ENCODE measurements at regions not wholly inside any gene's neighbourhood (a gene's known extent, or its start where the extent isn't known, plus 50 kb on each side); places are given as distances from the start of the nearest gene placed in this dataset.
"Not testable (repeated sequence)": the region's sequence is repeated elsewhere in the genome, so short reads cannot be mapped to it uniquely, and the experiment has no call there.

DNA sequence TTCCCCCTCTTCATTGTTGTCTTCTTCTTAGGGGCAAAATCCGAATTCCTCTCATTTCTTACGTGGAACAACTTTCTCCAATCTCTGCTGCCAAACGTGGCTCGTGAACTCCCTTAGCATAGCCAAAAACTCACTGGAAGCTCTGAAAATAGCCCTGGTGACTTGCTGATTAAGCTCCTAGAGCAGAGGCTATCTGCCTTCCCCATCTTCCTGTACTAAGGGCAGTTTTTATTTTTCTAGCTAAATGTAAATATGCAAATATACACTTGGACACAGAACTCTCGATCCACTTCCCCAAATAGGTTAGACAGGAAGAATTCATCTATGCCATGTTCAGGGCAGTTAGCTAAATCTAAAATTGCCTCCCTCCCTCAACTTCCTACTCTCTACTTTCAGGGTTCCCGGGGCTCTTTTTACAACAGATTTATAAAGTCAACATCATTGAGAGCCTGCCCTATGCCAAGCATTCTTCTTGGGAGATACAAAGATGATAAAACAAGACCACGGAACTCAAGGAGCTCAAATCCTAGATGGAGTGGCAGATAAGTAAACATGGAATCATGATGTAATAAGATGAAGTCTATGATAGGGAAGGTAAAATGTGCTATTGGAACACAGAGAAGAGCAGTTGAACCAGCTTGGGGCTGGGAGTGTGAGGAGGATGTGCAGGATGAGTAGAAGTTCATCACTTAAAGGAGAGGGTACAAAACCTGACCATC lies 59.4 kb upstream of the FMOD start:
- no peaks in the 10 kb centered on the region for H3K9me3 ChIP-seq
- peaks cover 0 to 5% of the 10 kb centered on the region in 2 donors for H3K4me1 ChIP-seq
- H3K4me3 ChIP-seq, result no peak overlapping the region
- TF ChIP-seq POLR2A (IDR thresholded peaks at IDR 0.05) (no peak), POLR2AphosphoS5 (IDR thresholded peaks at IDR 0.05) (no peak)
- TF ChIP-seq, protein P1, sequence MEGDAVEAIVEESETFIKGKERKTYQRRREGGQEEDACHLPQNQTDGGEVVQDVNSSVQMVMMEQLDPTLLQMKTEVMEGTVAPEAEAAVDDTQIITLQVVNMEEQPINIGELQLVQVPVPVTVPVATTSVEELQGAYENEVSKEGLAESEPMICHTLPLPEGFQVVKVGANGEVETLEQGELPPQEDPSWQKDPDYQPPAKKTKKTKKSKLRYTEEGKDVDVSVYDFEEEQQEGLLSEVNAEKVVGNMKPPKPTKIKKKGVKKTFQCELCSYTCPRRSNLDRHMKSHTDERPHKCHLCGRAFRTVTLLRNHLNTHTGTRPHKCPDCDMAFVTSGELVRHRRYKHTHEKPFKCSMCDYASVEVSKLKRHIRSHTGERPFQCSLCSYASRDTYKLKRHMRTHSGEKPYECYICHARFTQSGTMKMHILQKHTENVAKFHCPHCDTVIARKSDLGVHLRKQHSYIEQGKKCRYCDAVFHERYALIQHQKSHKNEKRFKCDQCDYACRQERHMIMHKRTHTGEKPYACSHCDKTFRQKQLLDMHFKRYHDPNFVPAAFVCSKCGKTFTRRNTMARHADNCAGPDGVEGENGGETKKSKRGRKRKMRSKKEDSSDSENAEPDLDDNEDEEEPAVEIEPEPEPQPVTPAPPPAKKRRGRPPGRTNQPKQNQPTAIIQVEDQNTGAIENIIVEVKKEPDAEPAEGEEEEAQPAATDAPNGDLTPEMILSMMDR (IDR thresholded peaks at IDR 0.05), result no peak
- intact Hi-C loops (cut with DNase I; ENCODE audit: low total_unique reads), result no loop called here
- DNase-seq (ENCODE audit: low spot score in 2 of 2), result no peak
- H3K36me3 ChIP-seq, result no peaks in the 10 kb centered on the region
- H3K27ac ChIP-seq, result peak overlapping the region; percentile 64 to 88
- H3K27me3 ChIP-seq, result no peaks in the 10 kb centered on the region

DNA sequence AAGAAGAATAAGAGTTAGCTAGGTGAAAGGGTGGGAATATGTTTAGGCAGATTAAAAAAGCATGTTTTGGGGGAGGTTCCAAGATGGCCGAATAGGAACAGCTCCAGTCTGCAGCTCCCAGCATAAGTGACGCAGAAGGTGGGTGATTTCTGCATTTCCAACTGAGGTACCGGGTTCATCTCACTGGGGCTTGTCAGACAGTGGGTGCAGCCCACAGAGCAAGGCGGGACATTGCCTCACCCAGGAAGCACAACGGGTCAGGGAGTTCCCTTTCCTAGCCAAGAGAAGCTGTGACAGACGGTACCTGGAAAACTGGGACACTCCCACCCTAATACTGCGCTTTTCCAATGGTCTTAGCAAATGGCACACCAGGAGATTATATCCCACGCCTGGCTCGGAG lies 60.5 kb upstream of the FMOD start:
- H3K4me3 ChIP-seq; H3K4me1 ChIP-seq; DNase-seq (ENCODE audit: low spot score in 2 of 2); intact Hi-C loops (cut with DNase I; ENCODE audit: low total_unique reads); H3K27me3 ChIP-seq; H3K36me3 ChIP-seq; H3K27ac ChIP-seq; H3K9me3 ChIP-seq: not testable (repeated sequence)

DNA sequence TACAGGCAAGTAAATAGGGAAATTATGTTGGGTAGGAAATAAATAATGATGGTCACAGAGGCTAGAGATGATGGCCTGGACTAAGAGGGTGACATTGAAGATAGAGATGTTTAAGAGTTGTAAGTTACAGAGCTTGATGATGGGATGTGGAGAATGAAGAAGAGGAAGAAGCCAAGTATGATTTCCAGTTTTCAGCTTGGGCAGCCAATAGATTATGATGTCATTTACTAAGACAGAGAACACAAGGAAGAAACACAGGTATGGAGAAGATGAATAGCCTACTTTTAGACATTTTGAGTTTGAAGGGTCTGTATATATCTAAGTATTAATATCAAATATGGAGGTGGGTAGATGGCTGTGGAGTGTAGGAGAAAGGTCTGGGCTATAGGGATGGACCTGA lies 56.0 kb upstream of the PRELP start:
- Histone ChIP-seq H3K27ac (no peak overlapping the region), H3K9me3 (no peaks in the 10 kb centered on the region), H3K36me3 (no peaks in the 10 kb centered on the region), H3K27me3 (no peaks in the 10 kb centered on the region), H3K4me3 (no peak overlapping the region), H3K4me1 (no peaks in the 10 kb centered on the region)
- no peak for TF ChIP-seq POLR2A (IDR thresholded peaks at IDR 0.05)
- DNase-seq (ENCODE audit: low spot score in 2 of 2), result no peak
- intact Hi-C loops (cut with DNase I; ENCODE audit: low total_unique reads), result no loop called here

DNA sequence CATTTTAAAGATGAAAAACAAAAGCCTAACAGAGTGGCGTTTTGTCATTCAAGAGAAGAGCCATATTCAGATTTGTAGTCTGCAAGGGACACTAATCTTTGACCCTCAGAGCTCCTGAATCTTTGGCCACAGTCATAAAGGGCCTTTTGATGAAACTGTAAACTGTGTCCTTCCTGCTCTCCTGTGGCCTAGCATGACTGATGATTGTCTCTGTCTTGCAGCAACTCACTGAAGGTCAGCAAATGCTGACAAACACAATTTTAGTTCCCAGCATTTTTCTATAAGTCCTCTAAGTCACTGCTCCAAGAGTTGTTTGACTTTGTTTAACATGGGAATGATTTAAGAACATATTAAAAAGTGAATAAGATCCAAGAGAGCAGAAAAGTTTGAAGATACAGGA lies 55.3 kb upstream of the PRELP start:
- Histone ChIP-seq H3K9me3 (no peaks in the 10 kb centered on the region), H3K27ac (no peak overlapping the region), H3K36me3 (no peaks in the 10 kb centered on the region), H3K4me3 (no peak overlapping the region), H3K27me3 (no peaks in the 10 kb centered on the region), H3K4me1 (no peaks in the 10 kb centered on the region)
- no peak for TF ChIP-seq POLR2A (IDR thresholded peaks at IDR 0.05)
- TF ChIP-seq, protein P1 (IDR thresholded peaks at IDR 0.05), result no peak
- TF ChIP-seq POLR2AphosphoS5 (IDR thresholded peaks at IDR 0.05), result no peak
- intact Hi-C loops (cut with DNase I; ENCODE audit: low total_unique reads), result loop anchor here (10.0 kb wide), 1 partner anchor 1665 kb away; no protein-coding TSS in a partner anchor
- DNase-seq (ENCODE audit: low spot score in 2 of 2), result no peak

DNA sequence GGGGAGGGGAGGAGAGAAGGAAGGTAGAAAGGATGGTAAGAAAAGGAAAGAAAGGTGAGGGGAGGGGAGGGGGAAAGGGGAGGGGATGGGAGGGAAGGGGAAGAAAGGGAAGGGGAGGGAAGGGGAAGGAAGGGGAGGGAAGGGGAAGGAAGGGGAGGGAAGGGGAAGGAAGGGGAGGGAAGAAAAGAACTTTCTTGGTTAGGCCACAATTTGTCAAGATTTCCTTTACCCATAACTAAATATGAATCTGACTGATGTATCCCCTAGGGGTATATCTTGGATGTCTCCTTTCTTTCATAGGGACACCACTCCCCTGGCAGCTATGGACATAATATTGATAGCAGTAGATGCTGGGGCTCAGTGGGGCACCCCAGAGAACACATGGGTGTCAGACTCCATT lies 54.4 kb upstream of the PRELP start:
- H3K4me3 ChIP-seq, result no peak overlapping the region
- H3K36me3 ChIP-seq, result no peaks in the 10 kb centered on the region
- no peak for DNase-seq (ENCODE audit: low spot score in 2 of 2)
- no peaks in the 10 kb centered on the region for H3K27me3 ChIP-seq
- no peak overlapping the region for H3K27ac ChIP-seq
- no peaks in the 10 kb centered on the region for H3K4me1 ChIP-seq
- intact Hi-C loops (cut with DNase I; ENCODE audit: low total_unique reads), result loop anchor here (10.0 kb wide), 1 partner anchor 1666 kb away; no protein-coding TSS in a partner anchor
- no peaks in the 10 kb centered on the region for H3K9me3 ChIP-seq
- TF ChIP-seq POLR2AphosphoS5 (IDR thresholded peaks at IDR 0.05), result no peak
- TF ChIP-seq, protein P1 (IDR thresholded peaks at IDR 0.05), result no peak
- TF ChIP-seq POLR2A (IDR thresholded peaks at IDR 0.05), result no peak

DNA sequence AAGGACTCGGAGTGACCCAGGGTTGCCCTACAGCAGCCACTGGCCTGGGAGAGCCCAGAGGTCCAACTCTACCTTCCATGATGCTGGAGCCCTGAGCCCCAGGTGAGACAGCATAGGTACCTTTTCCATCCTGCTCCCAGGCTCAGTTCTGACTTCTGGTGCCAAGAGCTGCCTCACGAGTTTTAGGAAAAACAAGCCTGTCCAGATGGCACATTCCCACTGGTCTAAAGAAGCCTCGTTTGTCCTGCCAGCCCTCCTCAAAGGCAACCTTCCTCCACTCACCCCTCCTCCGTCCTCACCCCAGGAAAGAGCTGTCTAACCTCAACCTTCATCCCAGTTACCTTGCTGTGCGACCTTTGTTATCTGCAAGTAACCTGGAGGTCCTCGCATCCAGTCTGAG lies 53.5 kb upstream of the PRELP start:
- no peak for DNase-seq (ENCODE audit: low spot score in 2 of 2)
- intact Hi-C loops (cut with DNase I; ENCODE audit: low total_unique reads), result loop anchor here (10.0 kb wide), 1 partner anchor 1667 kb away; no protein-coding TSS in a partner anchor
- Histone ChIP-seq H3K4me1 (no peaks in the 10 kb centered on the region), H3K27ac (no peak overlapping the region), H3K4me3 (no peak overlapping the region), H3K36me3 (no peaks in the 10 kb centered on the region), H3K27me3 (no peaks in the 10 kb centered on the region), H3K9me3 (no peaks in the 10 kb centered on the region)
- TF ChIP-seq, protein P1 (IDR thresholded peaks at IDR 0.05), result no peak

All from breast epithelium (tissue), 4 donors.